NCI-H2081 (cell line): ENCODE measurements at regions not wholly inside any gene's neighbourhood (a gene's known extent, or its start where the extent isn't known, plus 50 kb on each side); places are given as distances from the start of the nearest gene placed in this dataset.

Experiments used
- DNase-seq, 2 experiments: peaks; one replicate each; lab custom pipeline; 2025; lab: John Stamatoyannopoulos, UW

- DNase-seq = no peak
These were observed 257.0 kb downstream of the TSHZ3 start for GRCh38 chr19:31092274-31092673.

DNA sequence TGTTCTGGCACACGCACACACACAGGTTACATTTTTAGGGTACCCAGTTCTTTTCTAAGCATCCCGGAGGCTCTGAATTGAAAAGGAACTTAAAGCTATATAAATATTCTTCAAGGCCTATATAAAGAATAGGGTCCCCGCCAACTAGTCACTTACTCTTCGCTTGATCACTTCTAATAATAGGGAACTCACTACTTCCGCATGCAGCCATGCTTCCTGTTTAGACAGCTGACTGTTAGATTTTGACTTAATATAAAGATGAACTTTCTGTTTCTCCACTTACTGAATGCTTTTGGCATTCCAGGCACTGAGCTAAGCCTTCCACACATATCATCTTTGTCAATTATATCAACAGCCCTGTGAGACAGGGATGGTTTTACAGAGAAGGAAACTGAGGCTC is 259.6 kb downstream of the TSHZ3 start:
- DNase-seq = no peak

GRCh38 chr19:31085125-31085524 is 264.1 kb downstream of the TSHZ3 start:
- DNase-seq = no peak

DNA sequence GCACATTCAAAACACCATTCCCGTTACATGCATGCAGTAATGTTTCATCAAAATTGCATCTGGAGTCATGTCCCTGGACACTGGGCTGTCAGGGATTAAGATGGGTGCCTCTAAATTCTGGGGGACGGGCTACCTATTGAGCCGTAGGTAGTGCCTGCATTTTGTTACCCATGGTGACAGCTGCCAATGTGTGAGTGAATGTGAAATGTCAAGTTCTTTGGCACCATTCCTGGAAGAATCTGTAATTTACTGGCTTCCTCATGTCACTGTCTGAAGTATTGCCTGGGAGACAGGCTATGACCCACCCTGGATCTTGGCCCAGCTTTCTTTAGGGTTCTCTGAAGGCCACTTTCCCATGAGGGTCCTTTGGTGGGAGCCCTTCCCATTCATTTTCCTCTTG is 266.1 kb downstream of the TSHZ3 start:
- no peak for DNase-seq

GRCh38 chr19:31075146-31075655 is 274.0 kb downstream of the TSHZ3 start:
- DNase-seq = no peak

GRCh38 chr19:31074199-31075125 is 274.8 kb downstream of the TSHZ3 start:
- DNase-seq = no peak

GRCh38 chr19:31073485-31074198 is 275.6 kb downstream of the TSHZ3 start:
- DNase-seq = no peak

GRCh38 chr19:31072451-31072850 is 276.8 kb downstream of the TSHZ3 start:
- DNase-seq = no peak

GRCh38 chr19:31071136-31071855 is 277.9 kb downstream of the TSHZ3 start:
- no peak for DNase-seq

- no peak for DNase-seq
These were observed 278.8 kb downstream of the TSHZ3 start for GRCh38 chr19:31070146-31071065.

DNA sequence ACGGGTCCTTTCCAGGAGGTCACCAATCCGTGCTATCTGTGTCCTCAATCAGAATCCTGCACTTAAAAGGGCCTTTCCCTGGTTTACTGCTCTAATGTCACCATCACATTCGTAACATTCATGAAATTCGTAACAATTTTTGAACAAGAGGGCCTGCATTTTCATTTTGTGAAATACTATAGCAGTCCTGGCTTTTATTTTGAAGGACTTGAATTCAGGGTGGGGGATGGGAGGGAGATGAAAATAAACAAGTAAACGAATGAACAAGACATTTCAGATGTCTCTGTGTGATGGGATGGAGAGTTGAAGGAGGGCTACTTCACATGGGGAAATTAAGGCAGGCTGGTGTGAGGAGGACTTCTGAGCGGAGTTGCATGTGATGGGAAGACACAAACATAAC is 281.0 kb downstream of the TSHZ3 start:
- no peak for DNase-seq

DNA sequence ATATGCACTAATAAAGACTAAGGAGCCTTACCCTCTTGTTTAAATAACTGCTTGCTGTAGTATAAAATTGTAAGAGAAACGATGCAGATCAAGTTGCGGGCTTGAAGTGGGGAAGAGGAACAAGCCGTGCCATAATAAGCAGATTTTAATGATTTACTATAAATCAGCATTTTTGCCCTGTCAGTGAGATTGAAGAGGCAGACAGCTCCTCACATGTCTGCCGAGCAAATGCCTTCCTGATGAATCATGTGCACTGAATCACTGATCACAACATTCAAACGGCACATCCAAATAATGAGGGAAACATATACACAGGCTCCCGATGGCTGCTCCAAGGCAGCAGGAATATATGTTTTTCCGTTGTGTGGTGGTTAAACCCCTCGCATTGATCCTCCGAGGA is 282.9 kb downstream of the TSHZ3 start:
- no peak for DNase-seq

GRCh38 chr19:31064491-31064890 is 284.7 kb downstream of the TSHZ3 start:
- DNase-seq = no peak

GRCh38 chr19:31058676-31059340 is 290.4 kb downstream of the TSHZ3 start:
- DNase-seq = no peak

- DNase-seq = no peak
These were observed 291.8 kb downstream of the TSHZ3 start for GRCh38 chr19:31057476-31057875.

DNA sequence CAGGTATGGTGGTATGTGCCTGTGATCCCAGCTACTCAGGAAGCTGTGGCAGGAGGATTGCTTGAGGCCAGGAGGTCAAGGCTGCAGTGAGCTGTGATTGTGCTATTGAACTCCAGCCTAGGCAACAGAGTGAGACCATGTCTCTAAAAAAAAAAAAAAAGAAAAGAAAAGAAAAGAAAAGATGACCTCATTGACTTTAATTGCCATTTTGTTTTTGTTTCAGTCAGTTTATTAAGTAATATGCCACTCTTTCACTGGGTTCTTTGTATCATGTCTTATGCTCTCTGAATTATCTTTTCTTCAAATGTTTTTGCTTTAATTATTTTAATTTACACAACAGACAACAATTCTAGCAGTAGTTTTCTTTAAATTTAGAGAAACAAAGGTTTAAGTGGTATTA is 293.8 kb downstream of the TSHZ3 start:
- no peak for DNase-seq

DNA sequence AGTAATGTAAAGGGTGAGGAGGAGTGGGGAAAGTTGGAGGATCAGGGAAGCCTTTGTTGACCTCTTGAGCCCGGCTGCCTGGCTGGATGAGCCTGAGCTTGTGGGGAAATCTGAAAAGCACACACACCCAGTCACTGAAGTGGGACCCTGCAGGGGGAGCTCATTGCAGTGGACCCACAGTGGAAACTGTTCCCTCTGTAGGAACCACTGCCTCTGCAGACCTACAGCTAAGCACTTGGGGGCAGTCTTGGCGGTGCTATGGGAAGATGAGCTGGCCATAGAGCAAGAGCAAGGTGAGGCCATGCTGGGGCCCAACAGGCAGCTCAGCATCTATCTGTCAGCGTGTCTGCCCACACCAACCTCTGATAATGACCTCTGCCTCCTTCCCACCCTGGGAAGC is 294.8 kb downstream of the TSHZ3 start:
- DNase-seq = no peak

GRCh38 chr19:31049431-31049830 is 299.8 kb downstream of the TSHZ3 start:
- no peak for DNase-seq

DNA sequence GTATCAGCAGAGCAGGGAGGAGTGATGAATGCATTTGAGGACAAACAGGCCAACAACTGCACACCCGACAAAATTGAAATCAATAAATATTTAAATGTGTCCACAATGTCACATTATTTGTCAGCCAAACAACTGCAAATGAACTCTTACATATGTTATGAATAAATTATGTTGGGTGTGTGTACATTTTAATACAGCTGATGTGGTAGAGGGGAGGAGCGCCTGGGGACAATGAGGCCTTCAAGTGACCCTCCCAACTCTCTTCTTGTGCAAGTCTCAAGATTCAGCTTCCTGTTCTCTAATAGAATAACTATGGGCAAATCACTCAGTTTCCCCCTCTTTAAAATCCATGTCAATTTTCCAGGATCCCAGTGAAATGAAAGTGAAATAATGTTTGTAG is 303.2 kb downstream of the TSHZ3 start:
- no peak for DNase-seq

GRCh38 chr19:31041461-31041860 is 307.8 kb downstream of the TSHZ3 start:
- DNase-seq = no peak

- DNase-seq = no peak
These were observed 310.1 kb downstream of the TSHZ3 start for GRCh38 chr19:31039151-31039550.
